AG09309 (cell line): ENCODE measurements at regions not wholly inside any gene's neighbourhood (a gene's known extent, or its start where the extent isn't known, plus 50 kb on each side); places are given as distances from the start of the nearest gene placed in this dataset.

Experiments
- DNase-seq: peaks from one replicate; pipeline ENCODE4 v3.0.0-alpha.2; 2010; ENCODE audit warnings: low read depth
- H3K4me3 ChIP-seq: 2 replicates; pipeline ENCODE4 v1.5.1; 2011; ENCODE audit warnings: mild to moderate bottlenecking, low read depth, low read length, moderate library complexity; ENCODE audit not compliant: control insufficient read depth
- TF ChIP-seq, protein P1 (sequence below): IDR thresholded peaks from 2 replicates; pipeline ENCODE4 v1.5.1; 2011; ENCODE audit warnings: mild to moderate bottlenecking, low read depth, low read length, inconsistent platforms; ENCODE audit not compliant: insufficient read depth, control insufficient read depth; ENCODE audit errors: missing control alignments

- TF ChIP-seq, protein P1, sequence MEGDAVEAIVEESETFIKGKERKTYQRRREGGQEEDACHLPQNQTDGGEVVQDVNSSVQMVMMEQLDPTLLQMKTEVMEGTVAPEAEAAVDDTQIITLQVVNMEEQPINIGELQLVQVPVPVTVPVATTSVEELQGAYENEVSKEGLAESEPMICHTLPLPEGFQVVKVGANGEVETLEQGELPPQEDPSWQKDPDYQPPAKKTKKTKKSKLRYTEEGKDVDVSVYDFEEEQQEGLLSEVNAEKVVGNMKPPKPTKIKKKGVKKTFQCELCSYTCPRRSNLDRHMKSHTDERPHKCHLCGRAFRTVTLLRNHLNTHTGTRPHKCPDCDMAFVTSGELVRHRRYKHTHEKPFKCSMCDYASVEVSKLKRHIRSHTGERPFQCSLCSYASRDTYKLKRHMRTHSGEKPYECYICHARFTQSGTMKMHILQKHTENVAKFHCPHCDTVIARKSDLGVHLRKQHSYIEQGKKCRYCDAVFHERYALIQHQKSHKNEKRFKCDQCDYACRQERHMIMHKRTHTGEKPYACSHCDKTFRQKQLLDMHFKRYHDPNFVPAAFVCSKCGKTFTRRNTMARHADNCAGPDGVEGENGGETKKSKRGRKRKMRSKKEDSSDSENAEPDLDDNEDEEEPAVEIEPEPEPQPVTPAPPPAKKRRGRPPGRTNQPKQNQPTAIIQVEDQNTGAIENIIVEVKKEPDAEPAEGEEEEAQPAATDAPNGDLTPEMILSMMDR = no peak
- DNase-seq = no peak
- no peak overlapping the region for H3K4me3 ChIP-seq
Observed at GRCh38 chr10:128662520-128662919, 536.3 kb upstream of the MKI67 start.

- no peak overlapping the region for H3K4me3 ChIP-seq
- no peak for DNase-seq
- TF ChIP-seq, protein P1 = no peak
Observed at GRCh38 chr10:128664729-128665128, 538.5 kb upstream of the MKI67 start.

GRCh38 chr10:128675405-128675804, 549.2 kb upstream of the MKI67 start:
- no peak for DNase-seq
- no peak overlapping the region for H3K4me3 ChIP-seq
- TF ChIP-seq, protein P1 = no peak

GRCh38 chr10:128680116-128680515, 553.9 kb upstream of the MKI67 start:
- TF ChIP-seq, protein P1 = no peak
- no peak overlapping the region for H3K4me3 ChIP-seq

DNA sequence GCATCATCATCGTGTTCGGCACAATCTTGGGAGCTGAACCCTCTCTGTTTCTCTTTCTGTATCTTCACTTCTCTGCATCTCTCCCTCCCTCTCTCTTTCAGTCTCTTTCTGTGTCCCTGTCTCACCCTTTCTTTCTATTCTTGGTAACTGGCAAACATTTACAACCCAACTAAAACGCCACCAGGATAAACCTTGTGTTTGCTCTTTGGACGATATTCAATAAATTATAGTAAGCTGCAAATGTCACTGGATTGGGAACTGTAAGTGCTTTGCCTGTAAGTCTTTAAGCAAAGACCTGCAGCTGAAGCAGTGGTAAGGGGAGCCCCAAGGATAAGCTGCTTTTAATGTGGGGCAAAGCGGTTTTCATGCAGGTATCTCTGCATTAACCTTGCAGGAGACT, 558.0 kb upstream of the MKI67 start:
- TF ChIP-seq, protein P1 = no peak
- no peak for DNase-seq
- H3K4me3 ChIP-seq = no peak overlapping the region

More at GRCh38 chr10:128680116-128680515, 553.9 kb upstream of the MKI67 start:
- no peak for DNase-seq

DNA sequence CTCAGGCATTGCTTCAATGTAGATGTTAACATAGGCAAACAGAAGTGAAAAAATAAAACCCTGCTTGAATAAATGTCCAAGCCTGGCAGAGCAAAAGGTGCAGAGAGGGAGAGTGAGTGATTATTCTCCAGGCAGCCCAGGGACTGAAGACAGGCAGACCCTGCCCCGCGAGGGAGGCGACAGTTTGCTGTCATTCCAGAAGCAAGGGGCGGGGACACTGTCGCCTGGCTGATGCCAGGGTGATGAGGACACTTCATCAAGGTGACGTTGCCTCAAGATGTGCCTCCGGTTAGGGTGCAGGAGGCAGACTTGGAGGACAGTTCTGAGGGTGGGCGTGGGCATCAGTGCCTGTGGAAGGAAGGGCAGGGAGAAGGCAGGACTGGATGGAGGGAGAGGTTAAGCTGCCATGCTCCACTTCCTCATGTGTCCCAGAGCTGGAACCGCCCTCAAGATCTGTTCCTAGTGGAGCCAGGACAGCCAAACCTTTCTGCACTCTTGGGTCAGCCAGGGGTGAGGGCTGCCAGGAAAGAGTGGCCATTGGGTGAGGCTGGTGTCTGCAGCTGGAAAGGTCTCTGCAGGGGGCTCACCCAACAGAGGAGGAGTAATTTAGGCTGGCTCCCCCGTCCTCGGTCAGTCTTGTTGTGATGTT, 560.5 kb upstream of the MKI67 start:
- H3K4me3 ChIP-seq = no peak overlapping the region
- DNase-seq = no peak
- TF ChIP-seq, protein P1 = no peak

DNA sequence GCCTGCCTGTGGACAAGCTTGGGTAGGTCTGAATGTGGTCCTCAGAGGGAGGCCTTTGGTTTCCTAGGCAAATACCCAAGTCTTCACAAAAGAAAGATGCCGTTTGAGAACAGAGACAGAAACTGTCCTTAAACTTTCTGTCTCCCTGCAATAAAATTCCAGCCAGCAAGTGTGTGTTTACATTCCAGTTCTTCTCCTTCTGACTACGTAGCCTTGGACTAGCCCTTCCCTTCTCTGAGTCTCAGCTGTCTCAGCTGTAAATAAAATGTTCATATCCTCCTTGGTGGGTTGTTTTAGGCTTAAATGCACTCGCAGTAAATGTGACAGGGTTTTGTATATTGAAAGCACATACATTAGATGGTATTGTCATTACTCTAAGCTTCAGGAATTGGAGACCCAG, 561.2 kb upstream of the MKI67 start:
- TF ChIP-seq, protein P1 = no peak
- H3K4me3 ChIP-seq = no peak overlapping the region
- no peak for DNase-seq
